ENCODE measurements at regions not wholly inside any gene's neighbourhood (a gene's known extent, or its start where the extent isn't known, plus 50 kb on each side); places are given as distances from the start of the nearest gene placed in this dataset.

GRCh38 chr17:28256370-28256769 lies 62.6 kb upstream of the TMEM97 start:
- Histone ChIP-seq H3K79me2 (ENCODE audit: control insufficient read depth, insufficient read depth, low read length) (no peaks in the 10 kb centered on the region), H3K27me3 (replicated peaks in 1 of 2; ENCODE audit: control insufficient read depth in 2 of 2, insufficient read depth in 2 of 2, low read length in 1 of 2) (no peaks in the 10 kb centered on the region), H3K36me3 (ENCODE audit: control insufficient read depth in 2 of 2, insufficient read depth in 2 of 2, low read length in 1 of 2) (no peaks in the 10 kb centered on the region), H3K4me1 (ENCODE audit: control insufficient read depth, insufficient read depth, low read length) (no peaks in the 10 kb centered on the region), H3K27ac (ENCODE audit: control insufficient read depth, insufficient read depth) (no peak overlapping the region), H3K4me3 (no peak overlapping the region), H3K4me2 (ENCODE audit: control insufficient read depth, insufficient read depth) (no peak overlapping the region), H2AFZ (ENCODE audit: control insufficient read depth, low read depth, low read length) (no peak overlapping the region), H3K9ac (ENCODE audit: control insufficient read depth, insufficient read depth, low read length) (no peak overlapping the region), H3K9me3 (replicated peaks; ENCODE audit: control insufficient read depth, insufficient read depth, low read length) (peaks cover 2% of the 10 kb centered on the region; the same call in 2 of the 3 replicates), H4K20me1 (ENCODE audit: control insufficient read depth, insufficient read depth) (no peaks in the 10 kb centered on the region)
- no peak for FAIRE-seq
- in situ Hi-C loops (cut with MboI): no loop called here
- RAD21 ChIA-PET (ENCODE audit: unreplicated experiment): interaction anchor here (0.9 kb wide), 1 partner anchor 447 kb away, joined by 3 read pairs; no protein-coding TSS in a partner anchor
- BruUV-seq (replicated peaks): no TSS peak
- 41% methylated on average over 14 of the region's 14 CpGs for WGBS (ENCODE audit: insufficient coverage, insufficient replicate concordance, low lambda C conversion rate, missing lambda C conversion rate)
- intact Hi-C loops (cut with micrococcal nuclease; ENCODE audit: unreplicated experiment): no loop called here
- POLR2A ChIA-PET: no interaction called here
- SMC1A ChIA-PET (ENCODE audit: uncharacterized antibody, unreplicated experiment): no interaction called here
- TF ChIP-seq MLLT1 (IDR thresholded peaks at IDR 0.05): no peak
- no peak for ATAC-seq
- DNase-seq (ENCODE audit: low read depth, low spot score): no peak
- CTCF ChIA-PET: interaction anchor here (1.5 kb wide), 1 partner anchor 15 kb away, joined by 3 read pairs; no protein-coding TSS in a partner anchor

GRCh38 chr17:28256881-28257280 lies 62.1 kb upstream of the TMEM97 start:
- H2AFZ ChIP-seq (ENCODE audit: control insufficient read depth, low read depth, low read length): no peak overlapping the region
- ChIA-PET RAD21 (ENCODE audit: unreplicated experiment) (no interaction called here), SMC1A (ENCODE audit: uncharacterized antibody, unreplicated experiment) (no interaction called here), CTCF (interaction anchor here (1.5 kb wide), 1 partner anchor 14 kb away, joined by 3 read pairs; no protein-coding TSS in a partner anchor), POLR2A (no interaction called here)
- no peak overlapping the region for H3K27ac ChIP-seq (ENCODE audit: control insufficient read depth, insufficient read depth)
- TF ChIP-seq EGR1 (IDR thresholded peaks at IDR 0.05; ENCODE audit: borderline replicate concordance in 1 of 2, low read depth in 2 of 2, low read length in 2 of 2): no peak
- no peak for TF ChIP-seq BMI1 (IDR thresholded peaks at IDR 0.05; ENCODE audit: borderline replicate concordance)
- TF ChIP-seq JUND (IDR thresholded peaks at IDR 0.05; ENCODE audit: low read depth, low read length): no peak
- no peak for TF ChIP-seq JUNB (IDR thresholded peaks at IDR 0.05)
- TF ChIP-seq NR2F1 (conservative IDR thresholded peaks at IDR 0.05): no peak
- no peak for TF ChIP-seq HCFC1 (IDR thresholded peaks at IDR 0.05; ENCODE audit: low read length)
- no peak for TF ChIP-seq WRNIP1 (IDR thresholded peaks at IDR 0.05; ENCODE audit: borderline replicate concordance, low read depth, low read length)
- no peak overlapping the region for H3K9ac ChIP-seq (ENCODE audit: control insufficient read depth, insufficient read depth, low read length)
- H3K36me3 ChIP-seq (ENCODE audit: control insufficient read depth in 2 of 2, insufficient read depth in 2 of 2, low read length in 1 of 2): no peaks in the 10 kb centered on the region
- in situ Hi-C loops (cut with MboI): no loop called here
- WGBS (ENCODE audit: insufficient coverage, insufficient replicate concordance, low lambda C conversion rate, missing lambda C conversion rate): 39% methylated on average over 7 of the region's 7 CpGs
- H4K20me1 ChIP-seq (ENCODE audit: control insufficient read depth, insufficient read depth): no peaks in the 10 kb centered on the region
- intact Hi-C loops (cut with micrococcal nuclease; ENCODE audit: unreplicated experiment): no loop called here
- no peaks in the 10 kb centered on the region for H3K4me1 ChIP-seq (ENCODE audit: control insufficient read depth, insufficient read depth, low read length)
- no peaks in the 10 kb centered on the region for H3K79me2 ChIP-seq (ENCODE audit: control insufficient read depth, insufficient read depth, low read length)
- ATAC-seq (no peak), FAIRE-seq (no peak), DNase-seq (ENCODE audit: low read depth, low spot score) (no peak)
- BruUV-seq (replicated peaks): no TSS peak
- H3K4me2 ChIP-seq (ENCODE audit: control insufficient read depth, insufficient read depth): no peak overlapping the region
- H3K9me3 ChIP-seq (replicated peaks; ENCODE audit: control insufficient read depth, insufficient read depth, low read length): peaks cover 2% of the 10 kb centered on the region; the same call in 2 of the 3 replicates
- no peak overlapping the region for H3K4me3 ChIP-seq
- no peaks in the 10 kb centered on the region for H3K27me3 ChIP-seq (replicated peaks in 1 of 2; ENCODE audit: control insufficient read depth in 2 of 2, insufficient read depth in 2 of 2, low read length in 1 of 2)
